SKM-1 treated with dmso at 0.1 percent for 144 hours (cell line): ENCODE measurements at regions not wholly inside any gene's neighbourhood (a gene's known extent, or its start where the extent isn't known, plus 50 kb on each side); places are given as distances from the start of the nearest gene placed in this dataset.
"Not testable (repeated sequence)": the region's sequence is repeated elsewhere in the genome, so short reads cannot be mapped to it uniquely, and the experiment has no call there.

Experiments used
- DNase-seq: peaks from one replicate; lab custom pipeline; 2025; ENCODE audit not compliant: unreplicated experiment; lab: John Stamatoyannopoulos, UW

- no peak for DNase-seq
Observed at GRCh38 chr3:112736805-112737566, 96.0 kb upstream of the CCDC80 start.

- DNase-seq: no peak
Observed at GRCh38 chr3:112736386-112736785, 95.4 kb upstream of the CCDC80 start.

GRCh38 chr3:112735926-112736325 is 95.0 kb upstream of the CCDC80 start:
- DNase-seq: no peak

DNA sequence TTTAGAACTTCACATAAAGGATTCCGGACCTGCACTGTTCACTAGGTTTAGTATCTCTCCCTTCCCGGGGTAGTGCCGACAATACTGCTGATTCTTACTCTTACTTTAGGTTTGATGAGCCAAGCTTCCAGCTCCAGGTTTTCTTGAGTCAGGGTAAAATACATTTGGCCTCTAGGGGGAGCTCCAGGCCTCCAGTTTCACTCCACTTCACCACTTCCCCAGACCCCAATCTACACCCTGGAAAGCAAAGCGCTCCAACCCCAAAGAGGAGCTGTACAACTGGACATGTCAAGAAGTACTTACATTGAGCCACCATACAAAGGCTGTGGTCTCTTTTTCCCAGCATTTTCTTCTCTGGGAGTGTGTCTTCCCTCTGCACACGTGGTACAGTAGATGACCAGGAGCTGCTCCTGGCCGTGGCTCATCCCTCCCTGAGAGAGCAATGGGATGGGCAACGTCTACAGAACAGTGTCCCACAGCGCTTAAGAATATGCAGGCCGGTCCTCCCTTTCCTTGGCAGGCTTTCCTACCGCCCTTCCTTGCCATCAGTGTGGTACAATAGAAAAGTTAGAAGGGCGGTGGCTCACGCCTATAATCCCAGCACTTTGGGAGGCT is 93.9 kb upstream of the CCDC80 start:
- DNase-seq: peak; percentile 82

DNA sequence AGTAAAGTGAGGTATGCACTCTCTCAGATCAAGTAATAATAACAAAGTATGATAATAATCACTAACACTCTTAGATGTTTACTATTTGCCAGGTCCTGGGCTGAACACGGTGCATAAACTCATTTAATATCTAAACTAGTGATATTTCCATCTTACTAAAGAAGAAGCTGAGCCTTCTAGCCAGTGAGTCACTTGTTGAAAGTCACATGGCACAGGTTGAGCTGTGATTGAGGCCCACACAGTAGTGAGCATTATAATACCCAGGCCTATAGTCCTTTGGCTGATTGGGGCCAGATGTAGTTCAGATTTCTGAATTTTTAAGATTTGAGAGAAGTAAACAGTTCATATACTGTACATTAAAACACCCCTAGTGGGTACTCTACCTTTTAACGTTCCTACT is 93.2 kb upstream of the CCDC80 start:
- DNase-seq: no peak

GRCh38 chr3:112730210-112730609 is 89.3 kb upstream of the CCDC80 start:
- no peak for DNase-seq

DNA sequence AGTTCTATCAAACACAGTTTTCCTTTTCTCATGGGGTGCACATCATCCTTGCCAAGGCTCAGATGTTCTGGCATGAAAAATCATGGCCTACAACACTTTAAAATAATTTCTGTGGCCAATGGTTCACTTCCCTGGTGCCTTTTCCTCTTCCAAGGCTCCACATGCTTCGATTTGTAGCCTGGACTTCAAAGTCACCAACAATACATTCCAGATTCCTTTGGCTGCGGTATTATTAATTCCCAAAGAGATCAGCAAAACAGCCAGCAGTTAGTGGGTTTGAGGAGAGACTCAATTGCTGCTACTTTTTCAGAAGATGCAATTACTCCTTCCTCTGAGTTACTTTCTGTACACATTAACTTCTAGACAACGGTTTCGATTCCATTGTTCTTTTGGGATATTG is 80.3 kb upstream of the CCDC80 start:
- no peak for DNase-seq

- DNase-seq: no peak
Observed at GRCh38 chr3:112718967-112719366, 78.0 kb upstream of the CCDC80 start.

- no peak for DNase-seq
Observed at GRCh38 chr3:112718516-112718915, 77.6 kb upstream of the CCDC80 start.

DNA sequence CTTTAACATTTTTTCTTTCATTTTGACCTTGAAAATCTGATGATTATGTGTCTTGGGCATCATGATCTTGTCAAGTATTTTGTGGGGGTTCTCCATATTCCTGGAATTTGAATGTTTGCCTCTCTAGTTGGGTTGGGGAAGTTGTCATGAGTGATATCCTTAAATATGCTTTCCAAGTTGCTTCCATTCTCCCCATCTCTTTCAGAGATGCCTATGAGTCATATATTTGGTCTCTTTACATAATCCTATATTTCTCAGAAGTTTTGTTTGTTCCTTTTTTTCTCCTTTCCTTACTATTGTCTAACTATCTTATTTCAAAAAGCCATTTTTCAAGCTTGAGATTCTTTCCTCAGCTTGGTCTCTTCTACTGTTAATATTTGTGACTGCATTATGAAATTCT is 69.0 kb upstream of the CCDC80 start:
- no peak for DNase-seq

DNA sequence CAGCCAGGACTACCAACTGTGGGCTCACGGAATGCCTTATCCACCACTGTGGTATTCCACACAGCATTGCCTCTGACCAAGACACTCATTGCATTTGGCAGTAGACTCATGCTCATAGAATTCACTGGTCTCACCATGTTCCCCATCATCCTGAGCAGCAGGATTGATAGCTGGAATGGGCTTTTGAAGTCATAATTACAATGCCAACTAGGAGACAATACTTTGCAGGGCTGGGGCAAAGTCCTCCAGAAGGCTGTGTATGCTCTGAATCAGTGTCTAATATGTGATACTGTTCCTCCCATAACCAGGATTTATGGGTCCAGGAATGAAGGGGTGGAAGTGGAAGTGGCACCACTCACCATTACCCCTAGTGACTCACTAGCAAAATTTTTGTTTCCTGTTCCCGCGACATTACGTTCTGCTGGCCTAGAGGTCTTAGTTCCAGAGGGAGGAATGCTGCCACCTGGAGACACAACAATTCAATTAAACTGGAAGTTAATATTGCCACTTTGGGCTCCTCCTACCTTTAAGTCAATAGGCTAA is 58.6 kb upstream of the CCDC80 start:
- DNase-seq: no peak

DNA sequence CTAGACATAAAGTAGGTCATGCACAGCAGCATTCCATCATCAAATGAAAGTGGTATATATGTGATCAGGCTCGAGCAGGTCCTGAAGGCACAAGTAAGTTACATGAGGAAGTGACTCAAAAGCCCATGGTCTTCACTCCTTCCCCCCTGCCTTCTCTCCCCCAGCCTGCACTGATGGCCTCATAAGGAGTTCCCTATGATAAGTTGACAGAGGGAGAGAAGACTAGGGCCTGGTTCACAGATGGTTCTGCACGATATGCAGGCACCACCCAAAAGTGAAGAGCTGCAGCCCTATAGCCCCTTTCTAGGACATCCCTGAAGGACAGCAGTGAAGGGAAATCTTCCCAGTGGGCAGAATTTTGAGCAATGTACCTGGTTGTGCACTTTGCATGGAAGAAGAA is 57.5 kb upstream of the CCDC80 start:
- not testable (repeated sequence) for DNase-seq

DNA sequence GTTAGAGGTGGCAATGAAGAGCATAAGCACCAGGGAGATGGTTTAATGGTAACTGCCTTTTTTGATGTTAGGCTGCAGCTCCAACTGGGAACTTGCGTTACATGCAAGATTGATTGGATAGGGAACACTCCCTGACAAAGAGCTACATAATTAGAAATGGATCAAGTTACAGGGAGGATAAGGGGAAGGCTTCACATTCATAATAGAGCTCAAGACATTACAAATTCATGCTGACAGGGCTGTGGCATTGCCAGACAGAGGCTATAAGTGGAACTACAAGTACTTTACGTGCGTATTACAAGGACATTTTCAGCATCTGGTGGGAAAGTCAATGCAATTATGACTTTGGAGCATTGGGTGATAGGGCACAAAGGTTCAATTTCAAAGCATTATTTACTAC is 55.3 kb upstream of the CCDC80 start:
- DNase-seq: not testable (repeated sequence)

DNA sequence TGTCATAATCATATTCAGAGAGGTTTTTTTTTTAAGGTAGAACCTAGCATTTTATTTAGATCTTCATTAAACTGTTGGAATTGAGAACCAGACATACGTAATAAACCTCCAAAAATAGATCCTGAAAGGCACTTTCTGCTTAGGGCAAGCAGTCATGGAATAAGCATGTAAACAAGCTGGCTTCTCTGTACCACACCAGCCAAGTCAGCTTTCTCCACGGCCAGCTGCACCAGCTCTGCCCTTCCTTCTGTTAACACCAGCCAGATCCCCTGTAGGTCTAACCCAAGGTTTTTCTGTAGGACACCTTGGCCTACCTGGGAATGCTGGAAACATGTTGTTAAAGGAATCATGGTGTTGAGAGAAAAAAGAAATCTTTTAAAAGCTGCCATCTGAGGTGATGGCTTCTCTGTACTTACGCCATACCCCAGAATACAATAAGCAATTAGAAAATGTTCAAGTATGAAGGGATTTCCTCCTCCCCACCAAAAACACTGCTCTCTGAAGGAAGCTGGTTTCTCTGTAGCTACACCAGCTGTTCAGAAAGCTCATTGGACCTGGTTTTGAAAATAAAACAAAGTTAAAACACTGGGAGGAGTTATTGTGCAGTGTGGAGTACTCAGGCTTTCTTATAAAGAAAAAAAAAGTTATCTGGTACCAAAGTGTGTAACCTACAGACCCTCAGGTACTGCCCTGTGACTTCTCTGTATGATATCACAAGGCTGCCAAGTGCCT is 54.6 kb upstream of the CCDC80 start:
- DNase-seq: not testable (repeated sequence)

DNA sequence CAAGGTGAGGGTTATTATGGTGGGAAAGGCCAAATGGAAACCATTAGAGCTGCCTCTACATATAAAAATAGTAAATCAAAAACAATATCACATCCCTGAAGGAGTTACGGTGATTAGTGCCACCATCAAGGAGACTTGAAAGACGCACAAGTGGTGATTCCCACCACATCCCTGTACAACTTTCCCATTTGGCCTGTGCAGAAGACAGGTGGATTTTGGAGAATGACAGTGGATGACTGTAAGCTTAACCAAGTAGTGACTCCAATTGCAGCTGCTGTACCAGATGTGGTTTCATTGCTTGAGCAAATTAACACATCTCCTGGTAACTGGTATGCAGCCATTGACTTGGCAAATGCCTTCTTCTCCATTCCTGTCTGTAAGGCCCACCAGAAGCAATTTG is 54.0 kb upstream of the CCDC80 start:
- DNase-seq: not testable (repeated sequence)

DNA sequence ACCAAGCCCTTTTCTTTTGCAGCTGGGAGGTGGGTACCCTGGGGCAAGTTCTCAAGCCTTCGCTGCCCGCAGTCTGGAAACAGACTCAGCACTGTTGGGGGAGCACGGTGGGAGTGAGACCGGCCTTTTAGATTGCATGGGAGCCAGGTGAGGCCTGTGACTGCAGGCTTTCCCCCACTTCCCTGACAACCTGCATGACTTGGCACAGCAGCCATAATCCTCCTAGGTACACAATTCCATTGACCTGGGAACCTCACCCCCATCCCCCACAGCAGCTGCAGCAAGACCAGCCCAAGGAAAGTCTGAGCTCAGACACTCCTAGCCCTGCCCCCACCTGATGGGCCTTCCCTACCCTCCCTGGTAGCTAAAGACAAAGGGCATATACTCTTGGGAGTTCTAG is 52.2 kb upstream of the CCDC80 start:
- DNase-seq: no peak
